NK-92 (cell line): ENCODE measurements at regions not wholly inside any gene's neighbourhood (a gene's known extent, or its start where the extent isn't known, plus 50 kb on each side); places are given as distances from the start of the nearest gene placed in this dataset.

Experiments
- DNase-seq: peaks from one replicate; lab custom pipeline; 2025; ENCODE audit not compliant: unreplicated experiment; lab: John Stamatoyannopoulos, UW

DNA sequence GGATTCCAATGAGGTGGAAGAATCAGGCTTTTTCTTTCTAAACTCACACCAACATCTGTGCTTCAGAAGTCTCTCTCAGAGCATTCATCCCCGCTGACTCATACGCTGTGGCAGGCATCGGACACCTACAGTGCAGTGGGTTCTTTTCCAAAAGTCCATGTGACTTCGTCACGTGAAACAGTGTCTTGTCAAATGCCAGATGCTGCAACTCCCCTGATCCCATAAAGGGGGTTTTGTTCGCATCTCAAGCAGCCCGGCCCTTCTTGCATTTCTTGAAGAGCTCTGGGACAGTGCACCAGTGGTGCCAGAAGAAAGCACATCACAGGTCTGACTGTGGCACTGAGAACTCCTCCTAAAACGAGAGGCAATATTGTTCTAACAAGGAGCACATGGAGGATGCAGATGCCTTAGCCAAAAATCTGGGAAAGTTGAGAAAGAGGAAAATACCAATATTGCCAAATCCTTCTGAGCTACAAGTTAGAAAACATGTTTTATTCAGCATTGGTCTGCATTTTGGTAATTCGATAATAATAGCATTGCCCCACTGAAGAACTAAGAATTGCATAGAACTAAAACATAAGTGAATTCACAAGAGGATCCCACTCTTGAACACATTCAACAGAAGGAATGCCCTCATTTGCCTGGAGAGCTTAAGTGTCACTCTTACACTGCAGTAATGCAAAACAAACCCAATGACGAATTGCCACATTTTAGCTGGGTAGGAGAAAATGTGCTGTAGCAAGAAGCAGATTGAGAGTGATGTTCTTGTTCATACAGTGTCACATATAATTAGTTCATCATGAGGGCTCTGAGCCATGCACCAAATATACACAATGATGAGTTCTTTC lies 204.4 kb downstream of the CXCL12 start:
- no peak for DNase-seq

DNA sequence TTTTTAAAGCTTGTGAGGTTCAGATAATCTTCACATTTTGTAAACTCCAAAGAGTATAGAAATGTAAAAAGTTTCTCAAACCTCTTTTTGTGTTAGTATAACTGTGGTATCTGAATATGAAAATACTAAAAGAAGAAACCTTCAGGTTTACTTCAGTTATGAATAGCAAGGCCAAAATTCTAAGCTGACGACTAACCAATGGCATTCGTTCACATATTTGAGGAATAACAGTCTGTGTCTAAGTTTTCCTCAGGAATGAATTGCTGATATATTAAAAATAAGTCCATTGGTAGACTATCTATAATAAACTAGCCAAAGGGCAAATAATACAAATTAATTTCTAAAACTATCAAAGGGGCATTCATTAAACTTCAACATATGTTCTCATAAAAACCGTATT lies 206.0 kb downstream of the CXCL12 start:
- DNase-seq, result no peak

DNA sequence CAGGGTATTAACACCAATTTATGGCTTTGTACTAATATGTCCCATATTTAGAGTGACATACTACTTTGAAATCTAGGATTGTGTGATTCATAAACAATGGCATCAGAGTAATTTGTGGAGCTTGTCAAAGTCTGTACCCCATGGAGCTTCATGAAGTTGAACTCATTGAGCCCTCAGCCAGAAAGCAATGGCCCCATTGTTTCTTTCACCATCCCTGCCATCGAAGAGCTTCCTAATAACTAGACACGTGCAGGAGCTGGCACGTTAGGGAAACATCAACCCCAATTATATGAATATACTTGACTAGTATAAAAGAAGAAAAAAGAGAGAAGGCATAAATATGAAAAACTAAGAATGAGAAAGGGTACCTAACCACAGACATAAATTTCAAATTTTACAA lies 206.6 kb downstream of the CXCL12 start:
- no peak for DNase-seq

DNA sequence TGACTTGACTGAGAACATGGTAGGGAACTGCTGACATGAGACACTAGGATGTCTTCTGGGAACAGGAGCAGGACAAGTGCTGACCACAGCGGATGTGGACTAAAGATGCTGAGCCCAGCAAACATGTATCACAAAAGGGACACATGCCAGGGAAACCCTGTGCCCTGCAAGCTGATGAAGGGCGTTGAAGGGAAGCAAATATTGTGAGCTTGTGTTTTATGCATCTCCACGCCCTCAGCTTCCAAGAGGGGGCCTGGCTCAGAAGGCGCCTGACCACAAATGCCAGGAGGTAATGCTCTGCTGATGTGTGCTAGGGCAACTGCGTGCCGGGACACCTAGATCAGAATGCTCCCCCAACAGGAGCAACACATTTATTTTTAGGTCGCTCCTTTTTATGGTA lies 207.3 kb downstream of the CXCL12 start:
- no peak for DNase-seq

DNA sequence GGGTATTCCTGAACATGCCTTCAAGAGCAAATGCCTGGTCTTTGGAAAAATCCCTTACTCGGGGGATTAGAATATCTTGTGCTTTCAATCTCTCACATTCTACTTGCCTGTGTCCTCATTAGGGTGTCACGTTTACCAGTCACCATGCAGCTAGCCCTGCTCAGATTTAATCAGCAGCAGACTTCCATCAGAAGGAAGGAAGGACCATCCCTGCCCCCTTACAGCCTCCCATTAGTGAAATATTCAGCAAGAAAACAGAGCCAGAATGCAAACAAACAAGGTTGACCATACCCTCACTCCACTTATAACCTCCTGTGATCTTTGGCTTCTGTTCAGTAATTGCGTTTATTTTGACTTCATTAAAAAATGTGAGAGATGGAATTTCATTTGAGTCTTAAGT lies 208.6 kb downstream of the CXCL12 start:
- no peak for DNase-seq

DNA sequence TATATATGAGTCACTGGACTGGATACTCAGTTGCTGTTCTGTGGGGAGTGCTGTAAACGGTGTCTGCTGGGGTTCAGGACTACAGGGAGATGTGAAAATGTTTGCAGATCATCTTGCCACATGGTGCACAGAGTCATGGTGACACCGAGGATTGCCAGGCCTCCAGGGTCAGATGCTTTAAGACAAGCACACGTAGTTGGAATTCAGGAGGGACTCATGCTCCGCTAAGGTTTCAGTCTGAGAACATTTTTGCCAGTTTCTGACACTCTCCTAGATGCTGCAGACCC lies 211.3 kb downstream of the CXCL12 start:
- DNase-seq, result no peak

DNA sequence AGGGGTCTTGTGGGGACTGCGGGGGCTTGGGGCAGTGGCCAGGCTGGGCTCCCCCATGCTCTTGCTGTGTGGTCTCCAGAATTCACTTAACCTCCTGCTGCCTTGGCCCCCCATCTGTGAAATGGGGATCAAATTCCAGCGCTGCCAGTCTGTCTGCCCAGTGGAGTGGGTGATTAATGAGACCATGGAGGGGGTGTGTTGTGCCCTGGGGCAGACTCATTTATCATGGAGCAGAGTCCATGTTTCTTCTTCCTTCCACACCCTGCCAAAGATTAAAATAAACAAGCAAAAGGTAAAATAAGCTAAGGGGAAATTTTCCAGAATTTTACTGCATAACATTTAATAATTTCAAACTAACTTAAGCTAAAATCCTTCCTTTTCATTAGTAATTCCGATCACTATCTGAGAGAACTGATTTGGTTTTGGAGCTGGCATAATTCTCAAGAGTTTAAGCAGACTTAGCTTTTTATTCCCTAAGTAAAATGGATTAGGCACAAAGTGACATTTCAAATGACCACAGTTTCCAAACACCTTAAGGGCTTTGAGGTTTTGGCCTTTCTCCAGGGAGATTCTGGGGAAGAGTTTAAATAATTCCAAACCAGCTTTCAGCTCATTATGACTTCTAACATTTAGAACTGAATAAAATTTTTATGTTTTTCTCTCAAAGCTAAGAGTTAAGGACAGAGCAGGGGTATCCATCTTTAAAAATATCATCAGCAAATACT lies 211.9 kb downstream of the CXCL12 start:
- no peak for DNase-seq

DNA sequence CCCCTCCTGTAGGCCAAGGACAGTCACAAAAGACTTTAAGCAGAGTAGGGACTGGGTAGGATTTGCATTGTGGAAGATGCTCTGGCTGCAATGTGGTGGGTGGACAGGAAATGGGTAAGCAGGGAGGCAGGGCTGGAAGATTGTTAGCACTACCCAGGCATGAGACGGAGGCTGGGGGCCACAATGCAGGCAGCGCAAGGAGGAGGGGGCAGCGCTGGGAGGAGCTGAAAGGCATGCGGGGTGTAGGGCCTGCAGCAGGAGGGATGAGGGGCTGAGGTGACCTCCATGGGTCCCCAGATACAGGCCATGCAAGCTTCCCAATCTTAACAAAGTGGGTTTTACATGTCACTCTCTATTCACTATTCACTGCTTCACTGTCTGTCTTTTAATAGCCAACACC lies 213.1 kb downstream of the CXCL12 start:
- no peak for DNase-seq

DNA sequence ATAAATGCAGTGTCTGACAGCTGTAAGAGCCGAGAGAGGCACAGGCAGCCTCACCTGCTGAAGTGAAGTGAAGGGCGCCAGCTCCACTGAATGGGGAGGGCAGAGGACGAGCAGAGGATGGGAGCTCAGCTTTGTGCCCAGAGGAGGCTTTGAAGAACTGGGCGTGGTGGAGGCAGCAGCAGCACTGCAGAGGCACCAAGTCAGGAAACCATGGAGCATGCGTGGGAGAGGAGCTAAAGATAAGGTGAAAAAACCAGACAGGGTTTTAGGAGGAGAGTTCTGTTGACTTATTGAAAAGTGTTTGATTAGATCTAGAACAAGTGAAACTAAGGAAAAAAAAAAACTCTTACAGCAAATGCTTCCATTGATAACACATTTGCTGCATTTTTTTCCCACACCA lies 216.4 kb downstream of the CXCL12 start:
- DNase-seq, result no peak

DNA sequence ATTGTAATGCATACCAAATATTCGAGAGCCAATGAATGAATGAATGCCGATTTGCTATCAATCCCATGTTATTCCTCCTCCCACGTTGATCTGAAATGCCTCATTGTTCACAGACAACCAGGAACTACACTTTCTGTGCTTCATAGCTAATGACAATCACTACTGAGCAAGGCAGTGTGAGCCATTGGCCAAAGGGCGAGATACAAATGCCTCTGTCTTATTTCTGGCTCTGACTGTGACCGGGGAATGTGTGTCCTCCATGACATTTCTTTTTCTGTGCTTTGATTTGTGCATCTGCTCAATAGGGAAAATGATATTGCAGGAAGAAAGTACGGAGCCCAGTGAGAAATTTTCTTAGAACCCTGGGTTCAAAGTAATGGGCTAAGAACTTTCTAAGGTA lies 217.1 kb downstream of the CXCL12 start:
- no peak for DNase-seq

DNA sequence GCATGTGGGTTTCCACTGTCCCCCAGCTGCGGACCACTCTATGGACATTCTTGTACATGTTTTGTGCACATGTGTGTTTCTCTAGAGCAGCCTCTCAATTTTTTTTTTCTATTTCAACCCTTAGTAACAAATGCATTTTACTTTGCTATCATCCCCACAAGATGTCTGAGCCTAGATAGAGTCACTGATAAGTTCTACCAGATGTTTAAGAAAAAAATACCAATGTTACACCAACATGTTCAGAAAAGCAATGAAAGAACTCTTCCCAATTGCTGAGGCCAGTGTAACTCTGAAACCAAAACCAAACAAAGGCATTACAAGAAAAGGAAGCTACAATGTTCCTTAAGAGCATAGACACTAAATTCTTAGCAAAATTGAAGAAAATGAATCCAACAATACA lies 218.5 kb downstream of the CXCL12 start:
- DNase-seq, result no peak

DNA sequence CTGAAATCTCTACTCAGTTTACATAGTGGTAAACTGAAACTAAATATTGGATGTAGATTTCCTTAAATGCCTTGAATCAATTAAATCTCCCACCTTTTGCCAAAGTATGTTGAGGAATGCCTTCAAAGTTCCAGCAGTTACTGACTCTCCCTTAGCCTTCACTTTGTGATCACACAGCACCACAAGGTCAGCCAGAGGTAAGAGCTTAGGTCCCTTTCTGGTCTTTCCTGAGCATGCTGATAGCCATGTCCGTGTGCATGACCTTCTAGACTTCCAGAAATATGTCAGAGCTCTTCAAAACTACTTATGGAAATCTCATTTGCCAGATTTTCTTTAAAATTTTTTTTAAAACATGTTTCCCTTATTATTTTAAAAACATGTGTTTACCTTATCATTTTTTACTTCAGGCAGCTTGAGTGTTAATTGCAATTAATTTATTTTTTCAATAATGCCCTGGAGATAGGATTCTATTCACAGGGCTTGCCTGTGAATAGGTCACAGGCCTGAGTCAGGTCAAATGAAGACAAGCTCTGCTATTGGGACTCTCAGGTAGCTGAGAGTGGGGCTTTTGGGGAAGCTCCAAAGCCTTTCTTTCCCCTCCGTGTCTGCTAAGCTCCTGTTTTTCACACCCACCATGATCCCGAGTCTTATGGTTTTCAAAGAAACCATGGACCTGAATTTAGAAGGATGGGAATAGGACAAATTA lies 220.5 kb downstream of the CXCL12 start:
- DNase-seq, result no peak

DNA sequence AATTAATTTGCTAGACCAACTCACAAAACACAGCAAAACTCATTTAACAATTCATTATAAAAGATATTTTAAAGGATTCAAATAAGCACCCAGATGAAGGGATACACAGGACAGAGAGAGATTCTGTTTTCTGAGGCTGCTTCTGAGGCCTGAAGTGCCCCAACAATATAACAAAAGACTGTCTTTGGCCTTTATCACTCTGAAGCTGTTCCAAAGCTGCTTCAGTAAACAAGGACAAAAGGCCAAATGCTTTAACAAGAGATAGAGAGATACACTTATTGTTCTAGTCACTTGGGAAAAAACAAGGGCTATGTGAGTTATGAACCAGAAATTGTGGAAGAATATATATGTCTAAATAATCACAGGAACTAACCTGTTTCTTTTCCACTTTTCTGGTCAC lies 223.7 kb downstream of the CXCL12 start:
- no peak for DNase-seq

DNA sequence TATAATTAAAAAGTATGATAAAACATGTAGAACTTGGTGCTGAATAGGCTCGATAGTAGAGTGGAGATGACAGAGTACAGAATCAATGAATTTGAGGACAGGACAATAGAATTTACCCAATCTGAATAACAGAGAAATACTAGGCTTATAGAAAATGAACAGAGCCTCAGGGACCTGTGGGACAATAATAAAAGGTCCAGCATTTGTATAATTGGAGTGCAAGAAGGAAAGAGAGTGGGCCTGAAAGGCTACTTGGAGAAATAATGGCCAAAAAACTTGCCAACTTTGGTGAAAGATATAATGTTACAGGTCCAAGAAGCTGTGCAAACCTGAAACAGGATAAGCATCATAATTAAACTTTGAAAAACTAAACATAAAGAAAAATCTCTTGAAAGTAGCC lies 227.3 kb downstream of the CXCL12 start:
- no peak for DNase-seq

DNA sequence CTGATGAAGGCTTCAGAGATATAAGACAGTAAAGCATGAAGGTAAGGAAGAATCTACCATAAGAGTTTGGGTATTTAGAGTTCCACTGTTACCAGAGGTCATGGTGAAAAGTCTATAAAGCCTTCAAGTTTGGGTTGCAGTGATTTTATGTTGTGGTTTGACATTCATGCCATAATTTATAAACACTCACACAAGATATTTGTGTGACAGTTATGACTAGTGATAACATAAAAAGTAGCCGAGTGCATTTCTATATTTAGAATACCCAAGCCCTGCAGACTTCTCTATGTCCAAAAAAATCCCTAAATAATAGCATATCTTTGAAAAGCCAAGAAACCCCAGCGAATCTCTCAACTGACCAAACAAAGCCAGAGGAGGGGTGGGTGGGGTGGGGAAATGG lies 229.9 kb downstream of the CXCL12 start:
- DNase-seq, result no peak

DNA sequence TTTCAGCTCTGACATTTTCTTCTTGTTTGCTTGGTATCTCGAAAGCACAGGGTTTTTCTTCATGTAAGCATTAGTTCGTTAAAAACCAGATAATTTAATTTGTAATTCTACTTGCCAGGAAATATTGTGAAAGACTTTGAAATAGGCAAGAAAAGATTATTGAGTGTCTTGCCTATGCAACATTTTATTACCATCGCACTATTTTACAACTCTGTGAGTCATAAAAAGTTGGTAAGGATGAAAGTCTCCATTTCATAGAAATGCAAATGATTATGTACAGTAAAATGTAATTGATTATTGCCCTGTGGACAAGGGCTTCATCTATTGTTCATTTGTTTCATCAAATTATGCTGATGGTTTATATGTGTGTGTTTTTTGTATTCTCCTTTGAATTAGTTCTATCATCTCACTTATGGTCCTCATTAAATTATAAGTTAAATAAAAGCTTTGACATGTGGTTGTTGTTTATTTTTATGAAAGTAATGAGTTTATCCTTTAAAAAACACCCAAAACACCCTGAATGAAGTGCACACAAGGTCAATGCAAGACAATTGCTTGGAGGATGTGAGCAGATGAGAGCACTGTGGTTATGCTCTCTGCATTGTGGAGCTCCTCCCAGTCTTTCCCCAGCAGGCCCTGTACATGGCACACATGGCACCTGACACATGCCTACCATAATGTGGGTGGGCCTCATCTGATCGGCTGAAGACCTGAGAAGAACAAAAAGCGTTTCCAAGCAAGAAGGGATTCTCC lies 230.8 kb downstream of the CXCL12 start:
- no peak for DNase-seq

DNA sequence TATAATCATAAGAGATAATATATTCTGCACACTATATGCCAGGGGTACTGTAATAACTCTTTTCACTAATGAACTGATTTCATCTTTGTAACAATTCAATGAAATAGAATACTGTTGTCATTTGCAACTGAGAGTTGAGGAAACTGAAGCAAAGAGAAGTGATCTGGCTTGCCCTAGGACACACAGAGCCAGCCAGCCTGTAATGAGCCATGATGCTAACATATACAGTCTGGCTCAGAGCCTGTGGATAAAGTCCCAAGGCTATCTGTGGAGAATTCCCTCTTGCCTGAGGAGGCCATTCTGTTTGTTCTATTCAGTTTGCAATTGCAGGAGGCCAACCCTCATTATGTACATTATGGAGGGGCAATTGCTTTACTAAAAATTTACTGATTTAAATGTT lies 241.3 kb downstream of the CXCL12 start:
- DNase-seq, result no peak

DNA sequence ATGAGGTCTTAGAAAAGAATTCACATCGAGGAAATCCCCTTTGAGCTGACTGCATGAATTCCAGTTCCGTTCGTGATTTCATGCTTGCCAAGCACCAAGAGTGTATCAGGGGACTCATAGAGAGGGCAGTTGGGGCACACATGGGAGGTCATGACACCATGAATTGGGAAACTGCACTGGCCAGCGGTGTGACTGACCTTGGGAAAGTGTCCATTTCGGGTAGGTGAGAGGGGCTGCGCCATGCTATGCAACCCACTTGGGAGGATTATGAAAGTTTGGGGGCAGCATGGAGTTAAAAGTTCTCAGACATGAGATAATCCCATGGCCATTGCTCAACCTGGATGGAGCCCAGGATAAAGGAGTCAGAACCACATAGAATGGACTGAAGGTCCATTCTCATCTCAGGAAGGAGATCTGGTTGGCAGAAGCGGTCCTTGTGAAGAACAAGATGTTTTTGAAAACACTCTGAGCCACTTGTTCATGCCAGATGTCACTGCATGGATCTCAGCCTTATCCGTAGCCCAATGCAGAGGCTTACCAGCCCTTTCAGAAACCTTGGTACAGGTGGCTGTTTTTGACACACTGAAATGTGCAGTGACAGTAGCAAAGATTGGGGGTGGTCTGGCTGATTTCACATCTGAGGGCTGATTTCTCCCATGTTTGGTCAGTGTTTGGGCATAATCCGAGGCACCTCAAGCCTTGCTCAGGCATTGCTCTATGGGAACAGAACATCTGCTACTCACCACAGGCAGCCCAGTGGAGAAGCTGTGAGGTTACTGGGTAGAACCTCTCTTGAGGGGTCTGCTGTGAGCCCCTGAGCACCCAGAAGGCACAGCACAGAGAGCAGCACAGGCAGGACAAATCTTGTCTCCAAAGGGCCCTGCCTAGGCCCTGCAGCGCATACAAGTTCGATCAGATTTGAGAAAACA lies 252.3 kb downstream of the CXCL12 start:
- no peak for DNase-seq

DNA sequence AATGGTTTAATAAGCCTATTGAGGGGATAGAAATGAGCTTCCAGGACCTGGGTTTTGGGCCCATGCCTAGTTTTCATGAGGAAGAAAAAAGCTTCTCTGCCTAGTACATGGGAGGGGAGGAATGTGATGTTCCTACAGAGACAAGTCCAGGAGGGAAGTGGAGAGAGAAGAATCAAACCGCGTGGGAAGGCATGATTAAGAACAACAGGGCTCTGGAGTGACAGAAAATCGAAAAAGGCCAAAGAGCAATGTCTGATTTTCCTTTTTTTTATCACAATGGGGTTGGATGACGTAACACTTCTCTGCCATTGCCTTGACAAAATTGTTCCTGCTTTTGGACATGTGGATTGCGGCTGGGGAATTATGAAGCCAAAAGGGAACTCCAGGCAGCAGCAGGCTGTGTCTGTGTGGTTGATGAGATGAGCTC lies 258.6 kb downstream of the CXCL12 start:
- no peak for DNase-seq

DNA sequence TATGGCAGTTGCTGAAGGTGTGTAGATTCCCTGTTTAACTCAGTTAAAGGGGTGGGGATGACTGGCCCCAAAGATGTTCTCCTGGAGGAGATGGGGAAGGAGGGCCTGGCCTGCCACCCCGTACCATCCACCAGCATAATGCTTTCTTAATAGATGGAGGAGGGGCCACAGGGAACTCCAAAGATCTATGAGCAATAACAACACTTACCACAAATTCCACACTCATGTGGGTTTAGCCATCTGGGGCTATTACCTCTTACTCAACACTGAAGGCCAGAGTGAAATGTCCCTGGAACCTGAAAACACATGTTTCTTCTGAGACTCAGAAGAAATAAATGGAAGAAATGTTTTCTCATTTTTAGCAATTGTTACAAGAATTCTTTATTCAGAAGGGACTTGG lies 259.0 kb downstream of the CXCL12 start:
- no peak for DNase-seq
